SK-N-MC (cell line): ENCODE measurements at regions not wholly inside any gene's neighbourhood (a gene's known extent, or its start where the extent isn't known, plus 50 kb on each side); places are given as distances from the start of the nearest gene placed in this dataset.

ENCODE experiments used
- DNase-seq: peaks from one replicate; pipeline ENCODE4 v3.0.0-alpha.2; 2011; ENCODE audit warnings: low read depth, low spot score
- H3K27ac ChIP-seq: fragments of 200-600 bp; sonication (generic); 2 replicates; pipeline ENCODE4 v1.5.1; 2016; ENCODE audit warnings: mixed run types
- H3K36me3 ChIP-seq: fragments of 200-600 bp; sonication (generic); 2 replicates; pipeline ENCODE4 v1.6.1; 2017; ENCODE audit warnings: antibody characterized with exemption, low read length, mixed read lengths; ENCODE audit not compliant: insufficient read depth
- H3K4me3 ChIP-seq: fragments of 200-600 bp; sonication (generic); 2 replicates; pipeline ENCODE4 v1.5.1; 2016
- H3K9ac ChIP-seq: fragments of 200-600 bp; sonication (generic); 2 replicates; pipeline ENCODE4 v1.8.0; 2017; ENCODE audit warnings: mixed run types, mixed read lengths; ENCODE audit not compliant: insufficient read length
- H3K9me3 ChIP-seq: fragments of 200-600 bp; sonication (generic); 2 replicates; pipeline ENCODE4 v1.6.1; 2017; ENCODE audit warnings: low read depth, mild to moderate bottlenecking, antibody characterized with exemption, low read length, moderate library complexity, mixed read lengths
- EZH2 ChIP-seq: fragments of 200-600 bp; sonication (generic); IDR thresholded peaks from one replicate; pipeline ENCODE4 v1.6.1; 2017; ENCODE audit warnings: antibody characterized with exemption
- FOXP2 ChIP-seq: optimal IDR thresholded peaks from 2 replicates; pipeline ENCODE3; 2011; ENCODE audit warnings: mild to moderate bottlenecking, moderate library complexity; ENCODE audit not compliant: insufficient read depth; ENCODE audit errors: extremely low read length, control extremely low read depth
- POLR2AphosphoS5 ChIP-seq: IDR thresholded peaks from 2 replicates; pipeline ENCODE4 v1.6.1; 2012; ENCODE audit warnings: mild to moderate bottlenecking, low read depth, low read length, borderline replicate concordance

- DNase-seq, result no peak
- no peak overlapping the region for H3K9ac ChIP-seq
- TF ChIP-seq POLR2AphosphoS5, result no peak
- TF ChIP-seq FOXP2, result no peak
- no peak for TF ChIP-seq EZH2
- no peak overlapping the region for H3K27ac ChIP-seq
- no peaks in the 10 kb centered on the region for H3K36me3 ChIP-seq
- no peak overlapping the region for H3K4me3 ChIP-seq
- no peaks in the 10 kb centered on the region for H3K9me3 ChIP-seq
Measured at GRCh38 chr12:24328261-24328660, 378.8 kb upstream of the SOX5 start.

GRCh38 chr12:24325331-24325730, 375.9 kb upstream of the SOX5 start:
- no peaks in the 10 kb centered on the region for H3K9me3 ChIP-seq
- H3K9ac ChIP-seq, result no peak overlapping the region
- H3K36me3 ChIP-seq, result no peaks in the 10 kb centered on the region
- H3K4me3 ChIP-seq, result no peak overlapping the region
- no peak overlapping the region for H3K27ac ChIP-seq
- TF ChIP-seq FOXP2 (no peak), POLR2AphosphoS5 (no peak), EZH2 (no peak)
- DNase-seq, result no peak

GRCh38 chr12:24307716-24308335, 358.4 kb upstream of the SOX5 start:
- DNase-seq, result peak; percentile 61
- Histone ChIP-seq H3K9ac (no peak overlapping the region), H3K27ac (peak overlapping the region; percentile 92), H3K36me3 (no peaks in the 10 kb centered on the region), H3K4me3 (peak overlapping the region; percentile 44; the same call in 1 of the 2 replicates), H3K9me3 (no peaks in the 10 kb centered on the region)
- no peak for TF ChIP-seq FOXP2
- no peak for TF ChIP-seq POLR2AphosphoS5
- TF ChIP-seq EZH2, result no peak

- H3K36me3 ChIP-seq, result no peaks in the 10 kb centered on the region
- peak; percentile 93 for DNase-seq
- TF ChIP-seq POLR2AphosphoS5 (no peak; the same call in 1 of the 2 replicates), FOXP2 (no peak), EZH2 (no peak)
- H3K9me3 ChIP-seq, result no peaks in the 10 kb centered on the region
- no peak overlapping the region for H3K4me3 ChIP-seq
- peak overlapping the region; percentile 92 for H3K27ac ChIP-seq
- no peak overlapping the region for H3K9ac ChIP-seq
Measured at GRCh38 chr12:24307153-24307552, 357.7 kb upstream of the SOX5 start.

- no peaks in the 10 kb centered on the region for H3K36me3 ChIP-seq
- DNase-seq, result no peak
- TF ChIP-seq EZH2, result no peak
- no peak for TF ChIP-seq POLR2AphosphoS5
- no peak for TF ChIP-seq FOXP2
- no peak overlapping the region for H3K4me3 ChIP-seq
- peak overlapping the region; percentile 90; the same call in 1 of the 2 replicates for H3K27ac ChIP-seq
- no peak overlapping the region for H3K9ac ChIP-seq
- no peaks in the 10 kb centered on the region for H3K9me3 ChIP-seq
Measured at GRCh38 chr12:24306001-24306400, 356.5 kb upstream of the SOX5 start.

DNA sequence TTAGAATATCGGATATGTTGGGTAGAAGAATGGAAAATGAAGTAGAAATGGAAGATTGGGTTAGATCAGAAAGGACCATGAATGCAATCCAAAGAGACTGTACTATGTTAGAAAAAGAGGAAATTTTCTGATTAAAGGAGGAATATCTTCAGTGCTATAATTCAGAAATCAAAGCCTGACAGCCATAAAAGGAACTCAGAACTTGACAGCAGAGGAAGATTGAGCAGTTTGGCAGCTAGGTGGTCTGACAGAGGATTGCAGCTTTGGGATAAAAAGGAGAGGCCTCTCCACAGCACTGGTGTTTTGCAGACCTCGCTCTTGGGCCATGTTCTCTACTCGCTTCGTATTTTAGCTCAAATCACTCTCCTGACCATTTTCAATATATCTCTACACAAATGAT, 354.8 kb upstream of the SOX5 start:
- H3K36me3 ChIP-seq, result no peaks in the 10 kb centered on the region
- H3K9ac ChIP-seq, result no peak overlapping the region
- H3K9me3 ChIP-seq, result no peaks in the 10 kb centered on the region
- no peak for DNase-seq
- no peak overlapping the region for H3K27ac ChIP-seq
- H3K4me3 ChIP-seq, result no peak overlapping the region
- TF ChIP-seq POLR2AphosphoS5 (no peak), EZH2 (no peak), FOXP2 (no peak)

- H3K4me3 ChIP-seq, result no peak overlapping the region
- H3K9ac ChIP-seq, result no peak overlapping the region
- H3K36me3 ChIP-seq, result no peaks in the 10 kb centered on the region
- no peak for DNase-seq
- TF ChIP-seq FOXP2 (no peak), POLR2AphosphoS5 (no peak), EZH2 (no peak)
- H3K9me3 ChIP-seq, result no peaks in the 10 kb centered on the region
- no peak overlapping the region for H3K27ac ChIP-seq
Measured at GRCh38 chr12:24302708-24303107, 353.2 kb upstream of the SOX5 start.

DNA sequence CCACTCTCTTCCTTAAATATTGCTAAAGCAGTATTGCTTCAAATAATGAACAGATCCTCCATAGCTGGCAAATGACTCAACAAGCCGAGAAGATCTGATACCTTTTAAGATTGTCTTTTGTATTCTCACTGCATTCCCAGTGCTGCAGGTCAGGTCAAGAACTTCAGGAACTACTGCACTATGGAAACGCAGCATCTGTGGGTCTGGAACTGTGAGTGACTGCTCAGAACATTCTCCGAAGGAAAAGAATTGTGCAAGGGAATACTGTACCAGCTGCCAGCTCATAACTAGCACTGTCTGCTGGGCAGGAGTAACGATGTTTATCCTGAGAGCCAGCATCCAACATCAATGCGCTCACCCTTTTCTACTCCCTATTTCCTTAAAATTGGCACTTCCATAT, 348.0 kb upstream of the SOX5 start:
- TF ChIP-seq EZH2, result no peak
- TF ChIP-seq FOXP2, result no peak
- TF ChIP-seq POLR2AphosphoS5, result no peak
- Histone ChIP-seq H3K36me3 (no peaks in the 10 kb centered on the region), H3K9ac (no peak overlapping the region), H3K9me3 (no peaks in the 10 kb centered on the region), H3K27ac (no peak overlapping the region), H3K4me3 (no peak overlapping the region)
- no peak for DNase-seq

DNA sequence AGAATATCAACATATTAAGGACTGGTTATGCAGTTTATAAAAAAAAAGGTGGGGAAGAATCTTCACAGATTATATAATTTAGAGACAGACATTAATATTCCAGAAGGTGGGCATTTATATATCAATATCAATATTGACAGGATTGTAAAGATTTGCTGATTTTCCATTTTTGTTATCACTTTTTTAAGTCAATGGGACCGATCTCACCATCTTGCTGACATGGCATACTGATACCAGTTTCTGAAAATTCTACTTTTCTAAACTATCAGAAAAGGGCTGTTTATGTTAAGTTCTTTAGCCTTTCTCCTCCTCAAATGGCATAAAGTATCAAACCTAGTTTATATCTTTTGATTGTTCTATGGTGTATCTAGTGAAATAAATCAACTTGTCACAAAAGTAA, 344.1 kb upstream of the SOX5 start:
- Histone ChIP-seq H3K4me3 (no peak overlapping the region), H3K9me3 (no peaks in the 10 kb centered on the region), H3K27ac (no peak overlapping the region), H3K9ac (no peak overlapping the region), H3K36me3 (no peaks in the 10 kb centered on the region)
- no peak for DNase-seq
- TF ChIP-seq FOXP2 (no peak), EZH2 (no peak), POLR2AphosphoS5 (no peak)
